ENCODE measurements at regions not wholly inside any gene's neighbourhood (a gene's known extent, or its start where the extent isn't known, plus 50 kb on each side); places are given as distances from the start of the nearest gene placed in this dataset.

GRCh38 chr1:164937291-164937690 is 378.3 kb downstream of the PBX1 start:
- no peak for DNase-seq

GRCh38 chr1:164932580-164932979 is 373.6 kb downstream of the PBX1 start:
- no peak for DNase-seq

GRCh38 chr1:164930833-164931232 is 371.8 kb downstream of the PBX1 start:
- DNase-seq, result no peak

GRCh38 chr1:164930241-164930640 is 371.3 kb downstream of the PBX1 start:
- no peak for DNase-seq

DNA sequence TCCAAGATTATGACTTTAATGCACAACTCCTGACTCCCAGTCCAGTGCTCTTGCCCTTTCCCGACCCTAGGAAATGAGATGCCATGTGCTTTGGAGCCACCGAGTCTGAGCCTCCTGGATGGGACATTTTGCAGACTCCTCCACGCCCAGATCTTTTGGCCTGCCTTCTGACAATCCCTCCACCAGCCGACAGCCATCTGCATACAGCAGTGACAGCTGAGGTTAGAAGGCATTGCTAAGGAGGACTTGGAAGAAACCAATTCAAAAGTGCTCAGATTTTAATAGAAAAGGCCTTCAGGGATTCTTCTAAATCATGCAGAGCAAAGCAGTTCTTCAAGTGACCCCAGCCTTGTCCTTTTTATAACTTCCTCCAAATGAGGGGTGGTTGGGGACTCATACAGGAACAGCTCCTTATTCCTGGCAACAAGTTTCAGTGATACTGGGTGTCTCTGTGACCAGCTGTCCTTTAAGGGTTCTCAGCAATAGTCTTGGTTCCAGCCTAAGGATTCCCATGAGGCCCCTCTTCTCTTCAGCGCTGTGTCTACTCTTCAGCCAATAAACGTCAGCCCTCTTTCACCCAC is 369.3 kb downstream of the PBX1 start:
- DNase-seq, result no peak

- no peak for DNase-seq
Observed at GRCh38 chr1:164926107-164926506, 367.1 kb downstream of the PBX1 start.

GRCh38 chr1:164922585-164922984 is 363.6 kb downstream of the PBX1 start:
- no peak for DNase-seq

DNA sequence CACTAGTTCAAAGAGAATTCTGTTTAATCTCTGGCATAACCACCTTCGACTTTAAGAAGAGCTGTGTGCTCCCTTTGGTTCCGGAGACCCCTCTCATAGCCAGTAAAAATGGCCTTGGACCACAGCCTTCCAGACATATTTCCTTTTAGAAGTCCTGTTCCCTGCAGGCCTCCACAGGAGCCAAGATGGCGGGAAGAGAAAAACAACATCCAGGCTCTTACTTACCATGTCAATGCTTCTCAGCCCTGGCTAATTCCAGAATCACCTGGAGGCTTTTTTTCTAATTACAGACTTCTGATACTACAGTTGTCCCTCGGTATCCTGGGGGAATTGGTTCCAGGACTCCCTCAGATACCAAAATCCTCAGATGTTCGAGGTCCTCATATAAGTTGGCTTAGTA is 362.5 kb downstream of the PBX1 start:
- no peak for DNase-seq

DNA sequence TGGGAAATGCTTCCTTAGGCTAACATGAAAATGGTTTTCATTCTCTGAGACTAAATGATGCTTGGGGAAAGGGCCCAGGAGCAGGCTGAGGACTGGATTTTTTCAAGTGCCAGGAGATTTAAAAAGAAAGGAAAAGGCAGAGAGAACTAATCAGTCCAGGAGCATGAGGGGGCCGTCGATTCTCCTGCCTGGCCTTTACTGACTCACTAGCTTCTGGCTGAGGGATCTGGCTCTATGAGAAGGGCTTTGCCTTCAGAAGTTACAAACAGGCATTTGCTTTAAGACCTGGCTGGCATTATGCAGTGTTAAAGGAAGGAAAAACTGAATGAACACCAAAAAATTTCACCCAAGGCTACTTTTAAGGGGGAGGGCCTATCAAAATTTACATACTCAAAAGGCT is 359.2 kb downstream of the PBX1 start:
- DNase-seq, result no peak

GRCh38 chr1:164914208-164914607 is 355.2 kb downstream of the PBX1 start:
- no peak for DNase-seq

DNA sequence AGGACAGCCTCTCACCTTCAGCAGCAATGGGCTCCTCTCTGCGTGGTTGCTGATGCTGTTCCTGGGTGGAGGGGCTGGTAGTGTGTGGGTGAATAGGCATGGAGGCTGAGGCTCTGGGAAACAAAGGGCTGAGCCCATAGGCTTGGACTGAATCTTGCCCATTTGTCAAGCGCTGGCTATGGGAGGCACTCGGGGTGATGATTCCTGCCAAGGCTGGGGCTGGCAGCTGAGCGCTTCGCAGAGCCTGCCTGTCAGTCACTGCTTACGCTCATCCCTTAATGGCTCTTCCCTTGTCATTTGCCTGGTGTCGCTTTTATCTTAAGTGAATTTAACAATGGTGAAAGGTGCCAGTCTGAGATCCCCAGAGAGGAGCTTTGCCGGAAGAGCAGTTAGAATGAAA is 353.3 kb downstream of the PBX1 start:
- no peak for DNase-seq

GRCh38 chr1:164910671-164911070 is 351.7 kb downstream of the PBX1 start:
- no peak for DNase-seq

- no peak for DNase-seq
Observed at GRCh38 chr1:164907666-164908065, 348.7 kb downstream of the PBX1 start.

DNA sequence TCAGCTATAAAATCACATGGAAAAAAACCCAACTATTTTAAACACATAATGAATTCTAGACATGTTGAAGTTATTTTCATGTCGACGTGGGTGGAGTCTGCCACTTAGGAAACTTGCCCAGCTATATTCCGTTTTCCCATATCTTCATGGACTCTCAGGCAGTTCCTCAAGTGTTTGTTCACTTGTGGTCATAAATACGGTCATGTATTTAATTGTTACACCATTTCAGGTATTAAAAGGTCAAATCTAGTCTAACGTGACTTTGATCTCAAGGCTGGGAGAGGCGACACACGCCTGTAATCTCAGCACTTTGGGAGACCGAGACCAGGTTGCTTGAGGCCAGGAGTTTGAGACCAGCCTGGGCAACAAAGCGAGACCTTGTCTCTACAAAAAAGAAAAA is 346.9 kb downstream of the PBX1 start:
- DNase-seq, result no peak

DNA sequence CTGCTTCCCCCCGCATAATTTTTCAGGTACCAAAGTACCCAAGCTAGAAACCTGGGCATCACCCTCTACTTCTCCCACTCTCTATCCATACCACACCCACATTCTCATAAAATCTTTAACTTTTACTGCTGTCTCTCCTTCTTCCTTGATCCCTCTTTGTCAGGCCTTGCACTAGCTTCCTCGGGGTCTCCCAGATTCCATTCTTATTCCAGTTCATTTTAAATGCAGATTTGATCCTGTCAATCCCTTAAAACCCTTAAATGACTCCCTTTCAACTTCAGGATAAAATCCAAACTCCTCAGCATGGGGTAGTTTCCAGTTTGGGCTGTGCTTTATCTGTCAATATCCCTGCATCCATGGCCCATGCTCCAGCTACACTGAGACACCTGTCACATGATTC is 343.5 kb downstream of the PBX1 start:
- DNase-seq, result no peak

Measured in CD4-positive, alpha-beta T cell treated with Interleukin-17A for 4 hours (primary cell).